ENCODE measurements at regions not wholly inside any gene's neighbourhood (a gene's known extent, or its start where the extent isn't known, plus 50 kb on each side); places are given as distances from the start of the nearest gene placed in this dataset.

- Mint-ChIP-seq H3K4me1 (peaks cover 31% of the 10 kb centered on the region), H3K36me3 (peaks cover 35% of the 10 kb centered on the region), H3K27me3 (ENCODE audit: low read depth) (no peaks in the 10 kb centered on the region), H3K9me3 (peaks cover 27% of the 10 kb centered on the region), H3K27ac (no peak overlapping the region; the same call in 1 of the 2 replicates), H3K4me3 (no peak overlapping the region)
- ChIA-PET POLR2A (no interaction called here), CTCF (interaction anchor here (1.4 kb wide), 1 partner anchor 78 kb away, joined by 4 read pairs; no protein-coding TSS in a partner anchor)
- no peak for TF ChIP-seq NFE2L1 (CRISPR knock-in tag; IDR thresholded peaks at IDR 0.05)
- TF ChIP-seq MAX (CRISPR knock-in tag; IDR thresholded peaks at IDR 0.05): no peak
- no peak for TF ChIP-seq PREB (CRISPR knock-in tag; IDR thresholded peaks at IDR 0.05; ENCODE audit: borderline replicate concordance)
- no peak for TF ChIP-seq E2F5 (CRISPR knock-in tag; IDR thresholded peaks at IDR 0.05)
- no peak for TF ChIP-seq HMGA2 (CRISPR knock-in tag; IDR thresholded peaks at IDR 0.05)
- no peak for TF ChIP-seq NR1H2 (CRISPR knock-in tag; IDR thresholded peaks at IDR 0.05)
- no peak for TF ChIP-seq SMAD4 (CRISPR knock-in tag; IDR thresholded peaks at IDR 0.05)
- no peak for TF ChIP-seq FOXK1 (CRISPR knock-in tag; IDR thresholded peaks at IDR 0.05)
- no peak for TF ChIP-seq ZNF423 (CRISPR knock-in tag; IDR thresholded peaks at IDR 0.05)
- no peak for TF ChIP-seq ZNF671 (CRISPR knock-in tag; IDR thresholded peaks at IDR 0.05)
- no peak for TF ChIP-seq NFATC4 (CRISPR knock-in tag; IDR thresholded peaks at IDR 0.05)
- no peak for TF ChIP-seq E2F4 (CRISPR knock-in tag; IDR thresholded peaks at IDR 0.05; ENCODE audit: borderline replicate concordance, low read depth)
- no peak for TF ChIP-seq ATF1 (CRISPR knock-in tag; IDR thresholded peaks at IDR 0.05)
- TF ChIP-seq ESRRA (CRISPR knock-in tag; IDR thresholded peaks at IDR 0.05; ENCODE audit: borderline replicate concordance): no peak
- TF ChIP-seq FOXP4 (CRISPR knock-in tag; IDR thresholded peaks at IDR 0.05): no peak
- no peak for TF ChIP-seq NR2C2 (CRISPR knock-in tag; IDR thresholded peaks at IDR 0.05)
- no peak for TF ChIP-seq SOX15 (CRISPR knock-in tag; IDR thresholded peaks at IDR 0.05)
- no peak for TF ChIP-seq ATF3 (CRISPR knock-in tag; conservative IDR thresholded peaks at IDR 0.05)
- ATAC-seq (peak; percentile 61; the same call in 1 of the 2 replicates), DNase-seq (ENCODE audit: low spot score) (no peak)
These were observed 378.1 kb upstream of the POU3F1 start for GRCh38 chr1:38424677-38425076.

- H3K9me3 Mint-ChIP-seq: peaks cover 60% of the 10 kb centered on the region
- ChIA-PET CTCF (interaction anchor here (1.0 to 1.4 kb wide), 3 partner anchors 69 to 415 kb away, joined by 3 to 4 read pairs (median 3); no protein-coding TSS in a partner anchor), POLR2A (no interaction called here)
- H3K4me1 Mint-ChIP-seq: peaks cover 23% of the 10 kb centered on the region
- H3K4me3 Mint-ChIP-seq: no peak overlapping the region
- DNase-seq (ENCODE audit: low spot score) (no peak), ATAC-seq (no peak)
- H3K27ac Mint-ChIP-seq: no peak overlapping the region
- H3K36me3 Mint-ChIP-seq: peaks cover 66% of the 10 kb centered on the region
- TF ChIP-seq ZNF263 (CRISPR knock-in tag; IDR thresholded peaks at IDR 0.05; ENCODE audit: low read depth) (no peak), NR1H2 (CRISPR knock-in tag; IDR thresholded peaks at IDR 0.05) (no peak), AFF4 (CRISPR knock-in tag; IDR thresholded peaks at IDR 0.05; ENCODE audit: borderline replicate concordance) (no peak), PRRX2 (CRISPR knock-in tag; IDR thresholded peaks at IDR 0.05) (no peak), SMAD4 (CRISPR knock-in tag; IDR thresholded peaks at IDR 0.05) (no peak), ELF4 (CRISPR knock-in tag; IDR thresholded peaks at IDR 0.05; ENCODE audit: low read depth) (no peak), SP1 (CRISPR knock-in tag; conservative IDR thresholded peaks at IDR 0.05) (no peak), CREM (CRISPR knock-in tag; IDR thresholded peaks at IDR 0.05) (no peak), ZNF317 (CRISPR knock-in tag; IDR thresholded peaks at IDR 0.05; ENCODE audit: borderline replicate concordance, low read depth) (no peak), JUN (CRISPR knock-in tag; IDR thresholded peaks at IDR 0.05) (no peak), TEAD1 (CRISPR knock-in tag; IDR thresholded peaks at IDR 0.05) (no peak), HMGA2 (CRISPR knock-in tag; IDR thresholded peaks at IDR 0.05) (no peak), ZNF416 (CRISPR knock-in tag; IDR thresholded peaks at IDR 0.05) (no peak)
- H3K27me3 Mint-ChIP-seq (ENCODE audit: low read depth): peaks cover 6% of the 10 kb centered on the region; the same call in 1 of the 2 replicates
These were observed 374.1 kb upstream of the POU3F1 start for GRCh38 chr1:38420666-38421065.

Data from WTC11 (cell line).